Spinal cord (tissue), 9 donors: ENCODE measurements at regions not wholly inside any gene's neighbourhood (a gene's known extent, or its start where the extent isn't known, plus 50 kb on each side); places are given as distances from the start of the nearest gene placed in this dataset.

ENCODE experiments used
- DNase-seq, 6 donors: peaks; one replicate each; pipeline versions ENCODE4 v3.0.0 to v3.0.0-alpha.2; 2013 to 2015; ENCODE audit warnings: low spot score in 6 of 6, low read depth in 4 of 6
- H3K27ac ChIP-seq: one replicate; pipeline ENCODE4 v1.5.1; 2013; ENCODE audit warnings: low read depth, low read length, control low read depth
- H3K27me3 ChIP-seq: one replicate; pipeline ENCODE4 v1.6.1; 2013; ENCODE audit warnings: low read length; ENCODE audit not compliant: control insufficient read depth, insufficient read depth
- H3K36me3 ChIP-seq: one replicate; pipeline ENCODE4 v1.6.1; 2013; ENCODE audit warnings: low read length; ENCODE audit not compliant: control insufficient read depth, insufficient read depth
- H3K4me1 ChIP-seq: one replicate; pipeline ENCODE4 v1.6.1; 2013; ENCODE audit warnings: low read length; ENCODE audit not compliant: control insufficient read depth, insufficient read depth
- H3K4me3 ChIP-seq: one replicate; pipeline ENCODE4 v1.5.1; 2013; ENCODE audit warnings: low read depth, low read length, control low read depth
- H3K9me3 ChIP-seq: one replicate; pipeline ENCODE4 v1.6.1; 2013; ENCODE audit warnings: low read length; ENCODE audit not compliant: control insufficient read depth, insufficient read depth
- WGBS: methylation state at CpG from one replicate; pipeline ENCODE4 v1.1.5; 2013; ENCODE audit warnings: missing lambda C conversion rate; ENCODE audit not compliant: insufficient coverage; 5-methylcytosine and 5-hydroxymethylcytosine counted together
- donor health status: healthy.

DNA sequence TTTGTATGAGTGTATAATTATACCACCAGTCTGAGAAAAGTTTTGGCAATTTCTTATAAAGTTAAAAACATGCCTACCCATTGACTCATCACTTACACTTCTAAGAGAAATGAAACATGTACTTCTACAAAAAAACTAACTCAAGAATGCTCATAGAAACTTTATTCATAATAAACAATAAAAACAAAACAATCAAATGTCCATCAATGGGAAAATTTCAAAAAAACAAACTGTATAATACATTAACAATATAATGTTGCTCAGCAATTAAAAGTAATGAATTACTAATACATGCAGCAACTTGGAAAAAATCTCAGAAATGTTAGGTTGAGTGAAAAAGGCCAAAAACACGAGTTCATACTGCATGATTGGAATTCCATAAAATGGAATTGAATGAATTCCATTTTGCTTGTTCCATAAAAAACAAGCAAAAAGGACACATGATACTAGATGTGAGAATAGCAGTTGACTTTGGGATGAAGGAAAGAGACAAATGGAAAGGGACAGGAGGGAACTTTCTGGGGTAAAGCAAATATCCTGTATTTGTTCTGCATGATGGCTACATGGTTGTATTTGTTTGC lies 726.6 kb downstream of the RFPL4B start:
- peaks cover 2% of the 10 kb centered on the region for H3K9me3 ChIP-seq
- H3K4me3 ChIP-seq, result no peak overlapping the region
- no peaks in the 10 kb centered on the region for H3K4me1 ChIP-seq
- H3K36me3 ChIP-seq, result no peaks in the 10 kb centered on the region
- WGBS, result no CpG with 5 or more reads among the region's 1 CpG
- DNase-seq, result no peak
- peak overlapping the region; percentile 4 for H3K27ac ChIP-seq
- H3K27me3 ChIP-seq, result no peaks in the 10 kb centered on the region

DNA sequence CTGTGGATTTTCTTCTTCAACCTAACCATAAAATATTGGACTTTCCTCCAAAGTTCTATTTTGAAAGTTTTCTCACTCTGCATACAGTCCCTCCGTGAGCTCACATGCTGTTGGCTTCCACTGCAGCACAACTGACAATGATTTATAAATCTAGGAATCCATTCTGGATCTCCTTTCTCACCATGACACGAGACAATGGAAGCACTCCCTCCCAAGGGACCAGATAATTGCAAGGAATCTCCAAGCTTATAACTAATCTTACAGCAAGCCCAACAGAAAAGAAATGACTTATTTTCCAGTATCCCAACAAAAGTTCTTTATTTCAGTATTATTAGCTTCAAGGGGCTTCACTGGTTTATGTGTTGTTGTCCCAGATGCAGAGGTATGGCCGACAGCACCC lies 729.0 kb downstream of the RFPL4B start:
- H3K9me3 ChIP-seq, result peaks cover 2% of the 10 kb centered on the region
- no peak overlapping the region for H3K27ac ChIP-seq
- 70% methylated on average over 2 of the region's 3 CpGs for WGBS
- H3K36me3 ChIP-seq, result no peaks in the 10 kb centered on the region
- H3K27me3 ChIP-seq, result no peaks in the 10 kb centered on the region
- no peaks in the 10 kb centered on the region for H3K4me1 ChIP-seq
- no peak overlapping the region for H3K4me3 ChIP-seq
- no peak for DNase-seq

DNA sequence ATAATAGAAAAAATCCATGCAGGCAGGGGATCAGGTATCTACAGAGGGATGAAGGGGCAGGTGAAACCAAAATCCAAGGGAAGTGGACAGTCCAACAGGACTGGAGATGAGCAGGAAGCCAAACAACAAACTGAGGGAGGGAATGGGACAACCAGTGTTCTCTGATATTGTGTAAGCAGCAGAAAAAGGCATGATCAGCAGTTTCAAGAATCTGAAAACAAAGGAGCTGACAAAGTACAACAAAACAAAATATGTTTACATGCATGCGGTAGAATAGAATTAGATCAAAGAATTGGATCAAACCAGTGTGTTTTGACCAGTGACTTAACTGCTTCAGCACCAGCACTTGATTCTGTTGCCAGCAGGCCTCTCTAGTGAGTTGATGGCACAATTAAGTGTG lies 729.7 kb downstream of the RFPL4B start:
- no peak overlapping the region for H3K27ac ChIP-seq
- no peaks in the 10 kb centered on the region for H3K4me1 ChIP-seq
- H3K27me3 ChIP-seq, result no peaks in the 10 kb centered on the region
- no peaks in the 10 kb centered on the region for H3K36me3 ChIP-seq
- H3K4me3 ChIP-seq, result no peak overlapping the region
- H3K9me3 ChIP-seq, result peaks cover 2% of the 10 kb centered on the region
- DNase-seq, result no peak
- 100% methylated on average over 1 of the region's 1 CpG for WGBS

DNA sequence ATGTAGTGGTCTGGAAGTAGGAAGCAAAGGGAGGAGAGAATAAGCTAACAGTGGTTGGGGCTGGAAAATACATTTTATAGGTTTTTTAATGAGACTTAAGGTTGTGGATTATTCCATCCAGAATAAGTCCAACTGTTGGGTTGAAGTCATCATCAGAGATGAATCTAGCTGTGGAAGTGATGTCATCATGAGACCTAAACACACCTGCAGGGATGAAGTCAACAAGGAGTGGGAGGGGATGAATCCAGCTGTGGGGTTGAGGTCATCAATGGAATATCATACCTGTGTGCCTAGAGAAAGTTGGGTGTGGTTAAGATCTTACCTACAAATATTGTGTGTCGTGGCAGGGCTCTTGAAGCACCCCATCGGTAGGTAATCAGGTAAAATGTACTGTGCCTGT lies 730.7 kb downstream of the RFPL4B start:
- Histone ChIP-seq H3K27ac (no peak overlapping the region), H3K36me3 (no peaks in the 10 kb centered on the region), H3K9me3 (no peaks in the 10 kb centered on the region), H3K4me3 (no peak overlapping the region), H3K27me3 (no peaks in the 10 kb centered on the region), H3K4me1 (no peaks in the 10 kb centered on the region)
- no peak for DNase-seq
- 100% methylated on average over 2 of the region's 2 CpGs for WGBS

DNA sequence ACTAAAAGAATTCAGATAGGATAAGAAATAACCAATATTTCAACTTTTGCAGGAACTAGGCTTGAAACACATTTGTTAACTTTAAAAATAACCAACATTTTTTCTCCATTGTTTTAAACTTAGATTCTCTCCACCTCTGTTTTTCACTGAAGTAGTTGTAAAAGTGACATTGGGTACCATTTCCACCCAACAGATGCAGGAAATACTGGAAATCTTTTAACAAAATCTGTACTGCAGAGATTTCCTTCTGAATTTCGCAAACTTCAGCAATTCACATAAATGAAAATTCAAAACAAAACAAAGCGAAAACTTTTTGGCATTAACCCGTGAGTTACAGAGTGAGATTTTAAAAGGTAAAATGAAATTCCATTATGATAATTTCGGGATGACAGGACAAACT lies 731.7 kb downstream of the RFPL4B start:
- Histone ChIP-seq H3K27ac (no peak overlapping the region), H3K27me3 (no peaks in the 10 kb centered on the region), H3K4me3 (no peak overlapping the region), H3K36me3 (no peaks in the 10 kb centered on the region), H3K9me3 (no peaks in the 10 kb centered on the region), H3K4me1 (no peaks in the 10 kb centered on the region)
- no peak for DNase-seq
- no CpG with 5 or more reads among the region's 4 CpGs for WGBS

DNA sequence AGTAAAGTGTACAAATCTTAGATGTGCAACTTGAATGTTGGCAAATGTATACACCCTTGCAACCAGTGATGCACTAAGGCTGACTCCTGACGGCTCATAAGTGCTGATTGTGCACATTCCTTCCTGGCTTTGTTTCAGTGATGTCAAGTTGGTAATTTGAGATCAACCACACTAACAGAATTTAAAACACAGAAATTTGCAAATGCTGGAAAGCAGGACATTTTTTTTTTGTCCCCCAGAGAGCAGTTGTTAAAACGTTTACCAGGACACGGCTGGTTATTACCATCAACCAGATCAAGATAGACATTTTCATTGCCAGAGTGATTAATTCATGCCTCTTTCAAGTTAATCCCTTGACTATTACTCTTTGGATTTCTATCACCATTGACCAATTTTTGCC lies 735.6 kb downstream of the RFPL4B start:
- no peak overlapping the region for H3K27ac ChIP-seq
- no peak for DNase-seq
- no peak overlapping the region for H3K4me3 ChIP-seq
- H3K27me3 ChIP-seq, result no peaks in the 10 kb centered on the region
- no peaks in the 10 kb centered on the region for H3K36me3 ChIP-seq
- no peaks in the 10 kb centered on the region for H3K9me3 ChIP-seq
- WGBS, result 31% methylated on average over 2 of the region's 3 CpGs
- H3K4me1 ChIP-seq, result no peaks in the 10 kb centered on the region

DNA sequence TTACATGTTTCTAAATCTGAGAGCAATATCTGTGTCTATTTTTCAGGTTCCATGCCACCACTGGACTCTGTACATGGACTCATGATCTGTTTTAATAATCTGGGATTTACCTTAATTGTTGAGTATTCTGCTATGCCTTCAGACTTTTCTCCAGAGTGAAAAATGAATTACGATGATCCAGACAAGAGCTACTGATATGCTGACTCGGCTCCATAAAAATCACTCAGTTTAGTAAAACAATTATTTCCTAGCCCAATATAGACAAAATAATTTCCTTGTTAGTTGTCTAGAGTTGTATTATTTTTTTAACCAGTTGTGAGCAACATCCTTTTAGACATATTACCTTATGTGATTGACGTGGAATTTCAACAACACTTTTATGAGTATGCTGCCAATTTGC lies 736.8 kb downstream of the RFPL4B start:
- DNase-seq, result no peak

DNA sequence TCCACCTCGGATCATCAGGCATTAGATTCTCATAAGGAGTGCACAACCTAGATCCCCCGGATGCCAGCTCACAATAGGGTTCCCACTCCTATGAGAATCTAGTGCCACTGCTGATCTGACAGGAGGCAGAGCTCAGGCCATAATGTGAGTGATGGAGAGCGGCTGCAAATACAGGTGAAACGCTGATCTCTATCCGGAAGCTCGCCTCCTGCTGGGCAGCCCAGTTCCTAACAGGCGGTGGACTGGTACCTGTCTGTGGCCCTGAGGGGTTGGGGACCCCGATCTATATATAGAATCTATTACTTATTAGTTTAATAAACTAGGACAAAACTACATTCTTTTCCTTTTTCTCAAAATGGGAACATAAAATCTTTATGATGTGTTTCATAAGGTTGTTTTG lies 741.9 kb downstream of the RFPL4B start:
- WGBS, result 100% methylated on average over 3 of the region's 8 CpGs
- Histone ChIP-seq H3K27me3 (no peaks in the 10 kb centered on the region), H3K4me1 (no peaks in the 10 kb centered on the region), H3K36me3 (no peaks in the 10 kb centered on the region), H3K4me3 (no peak overlapping the region), H3K9me3 (no peaks in the 10 kb centered on the region), H3K27ac (no peak overlapping the region)
- DNase-seq, result no peak

More for the DNA sequence above, 736.8 kb downstream of the RFPL4B start:
- Histone ChIP-seq H3K9me3 (no peaks in the 10 kb centered on the region), H3K36me3 (no peaks in the 10 kb centered on the region), H3K27ac (no peak overlapping the region), H3K4me1 (no peaks in the 10 kb centered on the region), H3K27me3 (no peaks in the 10 kb centered on the region), H3K4me3 (no peak overlapping the region)
- WGBS, result no CpG with 5 or more reads among the region's 3 CpGs

DNA sequence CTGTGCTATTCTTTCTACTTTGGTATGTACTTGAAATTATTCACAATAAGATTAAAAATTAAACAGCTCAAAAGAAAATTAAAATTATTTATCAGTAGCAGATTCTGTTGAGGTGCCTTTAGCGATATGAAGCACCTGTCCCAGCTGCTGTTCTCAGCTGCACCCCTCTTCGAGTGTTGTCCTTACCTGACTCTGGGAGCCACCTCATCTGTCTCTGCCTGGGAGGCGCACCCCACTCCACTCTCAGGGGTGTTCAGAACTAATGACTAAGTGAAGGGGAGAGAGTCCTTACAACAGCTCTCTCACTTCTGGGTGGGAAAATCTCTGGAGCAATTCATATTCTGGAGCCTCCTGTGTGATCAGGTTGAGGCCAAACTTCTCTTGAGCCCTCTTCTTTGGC lies 745.7 kb downstream of the RFPL4B start:
- 100% methylated on average over 1 of the region's 3 CpGs for WGBS

DNA sequence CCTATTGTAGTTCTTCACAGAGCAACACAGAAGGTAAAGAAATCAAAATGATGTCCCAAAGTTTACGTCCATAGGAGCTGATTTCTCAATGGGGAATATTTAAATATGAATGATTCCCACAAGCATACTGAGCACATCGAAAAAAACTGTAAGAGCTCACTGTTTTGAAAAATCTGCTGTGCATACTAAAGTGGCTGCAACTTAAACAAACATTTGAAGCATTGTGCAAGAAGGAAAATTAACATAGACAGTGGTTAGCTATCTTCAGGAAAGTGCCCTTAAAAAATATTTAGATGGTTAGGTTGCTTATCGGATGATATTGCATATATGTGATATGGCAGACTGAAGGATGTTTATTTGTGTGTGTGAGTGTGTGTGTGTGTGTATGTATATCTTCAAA lies 747.6 kb downstream of the RFPL4B start:
- H3K27ac ChIP-seq, result no peak overlapping the region
- no peaks in the 10 kb centered on the region for H3K36me3 ChIP-seq
- WGBS, result 100% methylated on average over 1 of the region's 3 CpGs
- H3K4me3 ChIP-seq, result no peak overlapping the region
- no peaks in the 10 kb centered on the region for H3K27me3 ChIP-seq
- DNase-seq, result no peak
- H3K4me1 ChIP-seq, result no peaks in the 10 kb centered on the region
- H3K9me3 ChIP-seq, result peaks cover 4% of the 10 kb centered on the region

More for the DNA sequence above, 745.7 kb downstream of the RFPL4B start:
- no peaks in the 10 kb centered on the region for H3K36me3 ChIP-seq
- no peak overlapping the region for H3K27ac ChIP-seq
- peaks cover 4% of the 10 kb centered on the region for H3K9me3 ChIP-seq
- no peak for DNase-seq
- no peaks in the 10 kb centered on the region for H3K4me1 ChIP-seq
- H3K4me3 ChIP-seq, result no peak overlapping the region
- H3K27me3 ChIP-seq, result no peaks in the 10 kb centered on the region
